GM12878 (cell line): ENCODE measurements at regions not wholly inside any gene's neighbourhood (a gene's known extent, or its start where the extent isn't known, plus 50 kb on each side); places are given as distances from the start of the nearest gene placed in this dataset.

ENCODE experiments used
- ATAC-seq: fragments of 200-7000 bp; cut with Tn5 transposase; 3 replicates; pipeline ENCODE4 v1.9.1; 2020; ENCODE audit warnings: mild to moderate bottlenecking, moderate library complexity
- BruUV-seq: library from RNA; stranded (reverse); fragments of 400-500 nt; replicated peaks from 2 replicates; lab custom pipeline; 2021; lab: Mats Ljungman, UMichigan
- CTCF ChIA-PET: fragments of 300-600 bp; sonication (Branson Sonifier 250); formaldehyde crosslinking; extraction: SDS; loops from one replicate; lab custom pipeline; 2021; ENCODE audit warnings: inconsistent platforms; lab: Yijun Ruan, JAX
- POLR2A ChIA-PET: fragments of 350-600 bp; formaldehyde crosslinking; extraction: SDS; loops from one replicate; lab custom pipeline; 2021; ENCODE audit warnings: inconsistent platforms; lab: Charles Lee
- RAD21 ChIA-PET: fragments of 300-600 bp; sonication (Branson Sonifier 250); formaldehyde crosslinking; loops from one replicate; lab custom pipeline; 2023; ENCODE audit warnings: antibody characterized with exemption; ENCODE audit not compliant: unreplicated experiment; lab: Charles Lee
- SMC1A ChIA-PET: fragments of 300-600 bp; sonication (Branson Sonifier 250); formaldehyde crosslinking; loops from one replicate; lab custom pipeline; 2023; ENCODE audit not compliant: unreplicated experiment, uncharacterized antibody; lab: Charles Lee
- DNase-seq: peaks from one replicate; pipeline ENCODE4 v3.0.0-alpha.2; 2011; ENCODE audit warnings: low read depth, low spot score
- FAIRE-seq: peaks from 3 replicates; lab custom pipeline; 2011; peaks lifted over from hg19 to GRCh38; lab: Jason Lieb, UNC
- H2AFZ ChIP-seq: 2 replicates; pipeline ENCODE4 v1.6.0; 2011; ENCODE audit warnings: low read depth, low read length, control low read depth; ENCODE audit not compliant: control insufficient read depth
- H3K27ac ChIP-seq: 2 replicates; pipeline ENCODE4 v1.5.1; 2011; ENCODE audit warnings: control low read depth; ENCODE audit not compliant: control insufficient read depth, insufficient read depth
- H3K27me3 ChIP-seq, 2 experiments: replicated peaks in 1 of 2; 2 replicates each; pipeline versions ENCODE4 v1.6.0 to v1.6.1; 2011; ENCODE audit warnings: low read length in 1 of 2; ENCODE audit not compliant: control insufficient read depth in 2 of 2, insufficient read depth in 2 of 2
- H3K36me3 ChIP-seq, 2 experiments: 2 replicates each; pipeline ENCODE4 v1.5.1; 2011; ENCODE audit warnings: low read length in 1 of 2; ENCODE audit not compliant: control insufficient read depth in 2 of 2, insufficient read depth in 2 of 2
- H3K4me1 ChIP-seq: 2 replicates; pipeline ENCODE4 v1.6.1; 2011; ENCODE audit warnings: mild to moderate bottlenecking, low read length, moderate library complexity, mixed read lengths; ENCODE audit not compliant: control insufficient read depth, insufficient read depth
- H3K4me2 ChIP-seq: 2 replicates; pipeline ENCODE4 v1.6.0; 2011; ENCODE audit warnings: control low read depth; ENCODE audit not compliant: control insufficient read depth, insufficient read depth
- H3K4me3 ChIP-seq: fragments of 200-600 bp; sonication (generic); 2 replicates; pipeline ENCODE4 v1.5.1; 2016
- H3K79me2 ChIP-seq: 2 replicates; pipeline ENCODE4 v1.6.0; 2011; ENCODE audit warnings: low read length; ENCODE audit not compliant: control insufficient read depth, insufficient read depth
- H3K9ac ChIP-seq: 2 replicates; pipeline ENCODE4 v1.8.0; 2011; ENCODE audit warnings: low read length, control low read depth, mixed read lengths; ENCODE audit not compliant: control insufficient read depth, insufficient read depth
- H3K9me3 ChIP-seq: replicated peaks from 3 replicates; pipeline ENCODE4 v1.5.1; 2011; ENCODE audit warnings: mild to moderate bottlenecking, low read length; ENCODE audit not compliant: control insufficient read depth, insufficient read depth
- H4K20me1 ChIP-seq: 2 replicates; pipeline ENCODE4 v1.6.0; 2011; ENCODE audit not compliant: control insufficient read depth, insufficient read depth
- BRCA1 ChIP-seq: IDR thresholded peaks from 2 replicates; pipeline ENCODE4 v1.6.1; 2011; ENCODE audit warnings: low read depth, low read length, improper control_type of control experiment
- CBFB ChIP-seq: IDR thresholded peaks from 2 replicates; pipeline ENCODE4 v1.6.1; 2016; ENCODE audit warnings: antibody characterized with exemption, low read depth
- EED ChIP-seq: sonication (generic); IDR thresholded peaks from 2 replicates; pipeline ENCODE4 v1.6.1; 2016; ENCODE audit warnings: antibody characterized with exemption, low read depth
- EGR1 ChIP-seq, 2 experiments: IDR thresholded peaks; 1 replicate in 1 of 2; 2 replicates in 1 of 2; pipeline ENCODE4 v1.6.1; 2011 to 2012; ENCODE audit warnings: low read depth in 2 of 2, low read length in 2 of 2, borderline replicate concordance in 1 of 2, mild to moderate bottlenecking in 1 of 2, moderate library complexity in 1 of 2
- HCFC1 ChIP-seq: fragments of 150-350 bp; IDR thresholded peaks from 2 replicates; pipeline ENCODE4 v1.6.1; 2014; ENCODE audit warnings: low read length
- HDAC2 ChIP-seq: fragments of 200-600 bp; sonication (generic); IDR thresholded peaks from 2 replicates; pipeline ENCODE4 v1.6.1; 2017
- HDAC6 ChIP-seq: fragments of 200-600 bp; sonication (generic); IDR thresholded peaks from one replicate; pipeline ENCODE4 v1.8.0; 2017; ENCODE audit warnings: antibody characterized with exemption; ENCODE audit not compliant: unreplicated experiment
- MXI1 ChIP-seq: fragments of 150-350 bp; IDR thresholded peaks from 2 replicates; pipeline ENCODE4 v1.6.1; 2011; ENCODE audit warnings: low read depth, mild to moderate bottlenecking, inconsistent platforms, low read length, improper control_type of control experiment
- NR2F1 ChIP-seq: fragments of 450-650 bp; conservative IDR thresholded peaks from 2 replicates; pipeline ENCODE4 v1.6.1; 2017; ENCODE audit warnings: mild to moderate bottlenecking
- RAD21 ChIP-seq: IDR thresholded peaks from 2 replicates; pipeline ENCODE4 v1.6.1; 2011; ENCODE audit warnings: mild to moderate bottlenecking, low read depth, low read length, moderate library complexity; ENCODE audit not compliant: insufficient read depth
- STAT3 ChIP-seq: IDR thresholded peaks from 2 replicates; pipeline ENCODE4 v1.6.1; 2011; ENCODE audit warnings: low read depth, low read length, improper control_type of control experiment
- ZBED1 ChIP-seq: IDR thresholded peaks from 2 replicates; pipeline ENCODE4 v1.6.1; 2016; ENCODE audit warnings: borderline replicate concordance
- WGBS: methylation state at CpG from one replicate; pipeline ENCODE4 v1.1.6; 2016; ENCODE audit warnings: low lambda C conversion rate; ENCODE audit not compliant: insufficient replicate concordance, insufficient coverage; ENCODE audit errors: missing lambda C conversion rate; 5-methylcytosine and 5-hydroxymethylcytosine counted together
- in situ Hi-C: fragments of 300-500 bp; cut with MboI; formaldehyde crosslinking; loops from 9 replicates; pipeline ENCODE4 v1.14.3; 2018; ENCODE audit warnings: mixed read lengths
- intact Hi-C: fragments of 100-400 bp; cut with micrococcal nuclease; formaldehyde crosslinking; loops from one replicate; pipeline ENCODE4 v1.14.2; 2022; ENCODE audit not compliant: unreplicated experiment
- TF ChIP-seq, protein P1 (sequence below): fragments of 450-650 bp; formaldehyde crosslinking; IDR thresholded peaks from 2 replicates; pipeline ENCODE4 v1.5.0; 2022; ENCODE audit warnings: mild to moderate bottlenecking, missing genetic modification characterization

GRCh38 chr2:145687442-145688134, 1167.7 kb upstream of the ZEB2 start:
- H3K27me3 ChIP-seq, result no peaks in the 10 kb centered on the region
- RAD21 ChIA-PET, result no interaction called here
- no peak for FAIRE-seq
- no peaks in the 10 kb centered on the region for H3K79me2 ChIP-seq
- no peak overlapping the region for H3K9ac ChIP-seq
- CTCF ChIA-PET, result no interaction called here
- SMC1A ChIA-PET, result interaction anchor here (0.8 kb wide), 1 partner anchor 287 kb away, joined by 3 read pairs; no protein-coding TSS in a partner anchor
- no peaks in the 10 kb centered on the region for H4K20me1 ChIP-seq
- intact Hi-C loops (no loop called here), in situ Hi-C loops (no loop called here)
- no peak overlapping the region for H2AFZ ChIP-seq
- DNase-seq, result no peak
- H3K4me1 ChIP-seq, result no peaks in the 10 kb centered on the region
- no TSS peak for BruUV-seq
- no peak overlapping the region for H3K4me2 ChIP-seq
- no peak overlapping the region for H3K27ac ChIP-seq
- no peaks in the 10 kb centered on the region for H3K36me3 ChIP-seq
- POLR2A ChIA-PET, result no interaction called here
- TF ChIP-seq RAD21 (no peak), MXI1 (no peak), CBFB (no peak)
- ATAC-seq, result no peak
- H3K9me3 ChIP-seq, result no peaks in the 10 kb centered on the region
- H3K4me3 ChIP-seq, result no peak overlapping the region
- 0% methylated on average over 4 of the region's 4 CpGs for WGBS

GRCh38 chr2:145685383-145686050, 1165.6 kb upstream of the ZEB2 start:
- WGBS, result 56% methylated on average over 4 of the region's 4 CpGs
- RAD21 ChIA-PET, result no interaction called here
- in situ Hi-C loops, result no loop called here
- Histone ChIP-seq H3K36me3 (no peaks in the 10 kb centered on the region), H3K79me2 (no peaks in the 10 kb centered on the region), H3K4me3 (no peak overlapping the region), H3K9ac (no peak overlapping the region), H2AFZ (no peak overlapping the region), H3K4me2 (no peak overlapping the region), H3K9me3 (no peaks in the 10 kb centered on the region), H4K20me1 (no peaks in the 10 kb centered on the region), H3K27ac (no peak overlapping the region), H3K4me1 (no peaks in the 10 kb centered on the region), H3K27me3 (no peaks in the 10 kb centered on the region)
- SMC1A ChIA-PET, result interaction anchor here (1.0 kb wide), 1 partner anchor 11 kb away, joined by 3 read pairs; no protein-coding TSS in a partner anchor
- FAIRE-seq, result no peak
- intact Hi-C loops, result no loop called here
- BruUV-seq, result no TSS peak
- CTCF ChIA-PET, result no interaction called here
- no peak for DNase-seq
- no peak for ATAC-seq
- POLR2A ChIA-PET, result no interaction called here
- no peak for TF ChIP-seq BRCA1
- no peak for TF ChIP-seq ZBED1
- no peak for TF ChIP-seq STAT3
- no peak for TF ChIP-seq HDAC6
- no peak for TF ChIP-seq HCFC1
- TF ChIP-seq EGR1 (IDR thresholded peaks at IDR 0.05; ENCODE audit: borderline replicate concordance in 1 of 2, low read depth in 2 of 2, low read length in 2 of 2), result no peak
- no peak for TF ChIP-seq EED
- TF ChIP-seq NR2F1, result no peak
- TF ChIP-seq, protein P1, sequence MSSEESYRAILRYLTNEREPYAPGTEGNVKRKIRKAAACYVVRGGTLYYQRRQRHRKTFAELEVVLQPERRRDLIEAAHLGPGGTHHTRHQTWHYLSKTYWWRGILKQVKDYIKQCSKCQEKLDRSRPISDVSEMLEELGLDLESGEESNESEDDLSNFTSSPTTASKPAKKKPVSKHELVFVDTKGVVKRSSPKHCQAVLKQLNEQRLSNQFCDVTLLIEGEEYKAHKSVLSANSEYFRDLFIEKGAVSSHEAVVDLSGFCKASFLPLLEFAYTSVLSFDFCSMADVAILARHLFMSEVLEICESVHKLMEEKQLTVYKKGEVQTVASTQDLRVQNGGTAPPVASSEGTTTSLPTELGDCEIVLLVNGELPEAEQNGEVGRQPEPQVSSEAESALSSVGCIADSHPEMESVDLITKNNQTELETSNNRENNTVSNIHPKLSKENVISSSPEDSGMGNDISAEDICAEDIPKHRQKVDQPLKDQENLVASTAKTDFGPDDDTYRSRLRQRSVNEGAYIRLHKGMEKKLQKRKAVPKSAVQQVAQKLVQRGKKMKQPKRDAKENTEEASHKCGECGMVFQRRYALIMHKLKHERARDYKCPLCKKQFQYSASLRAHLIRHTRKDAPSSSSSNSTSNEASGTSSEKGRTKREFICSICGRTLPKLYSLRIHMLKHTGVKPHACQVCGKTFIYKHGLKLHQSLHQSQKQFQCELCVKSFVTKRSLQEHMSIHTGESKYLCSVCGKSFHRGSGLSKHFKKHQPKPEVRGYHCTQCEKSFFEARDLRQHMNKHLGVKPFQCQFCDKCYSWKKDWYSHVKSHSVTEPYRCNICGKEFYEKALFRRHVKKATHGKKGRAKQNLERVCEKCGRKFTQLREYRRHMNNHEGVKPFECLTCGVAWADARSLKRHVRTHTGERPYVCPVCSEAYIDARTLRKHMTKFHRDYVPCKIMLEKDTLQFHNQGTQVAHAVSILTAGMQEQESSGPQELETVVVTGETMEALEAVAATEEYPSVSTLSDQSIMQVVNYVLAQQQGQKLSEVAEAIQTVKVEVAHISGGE (CRISPR knock-in tag), result no peak
- TF ChIP-seq HDAC2, result no peak
